ENCODE measurements at regions not wholly inside any gene's neighbourhood (a gene's known extent, or its start where the extent isn't known, plus 50 kb on each side); places are given as distances from the start of the nearest gene placed in this dataset.

DNA sequence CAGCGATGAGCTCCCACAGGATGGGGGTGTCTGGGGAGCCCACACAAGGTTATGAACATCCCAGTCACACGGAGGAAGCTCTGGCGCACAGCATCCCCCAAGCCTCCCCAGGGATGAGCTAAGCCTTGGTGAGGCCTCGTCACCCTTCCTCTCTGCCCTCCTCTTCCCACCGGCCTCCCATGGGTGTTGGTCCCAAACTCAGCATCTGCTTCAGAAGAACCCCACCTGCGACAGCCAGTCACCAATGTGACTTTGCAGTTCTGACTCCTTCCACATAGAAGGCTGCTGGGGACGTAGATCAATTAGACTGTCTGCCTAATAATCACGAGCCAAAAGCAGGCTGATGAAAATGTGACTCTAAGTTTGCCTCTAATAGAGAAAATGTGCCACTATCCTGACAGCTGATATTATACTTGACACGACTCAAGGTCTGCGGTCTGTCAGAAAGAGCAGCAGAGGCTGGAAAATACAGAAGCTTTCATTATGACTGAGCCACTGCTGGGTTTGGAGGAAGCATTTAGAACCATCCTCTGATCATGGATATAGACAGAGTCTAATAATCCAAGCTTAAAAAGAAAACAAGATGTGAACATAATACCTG lies 116.0 kb upstream of the PFKP start:
- intact Hi-C loops (cut with micrococcal nuclease), result no loop called here

DNA sequence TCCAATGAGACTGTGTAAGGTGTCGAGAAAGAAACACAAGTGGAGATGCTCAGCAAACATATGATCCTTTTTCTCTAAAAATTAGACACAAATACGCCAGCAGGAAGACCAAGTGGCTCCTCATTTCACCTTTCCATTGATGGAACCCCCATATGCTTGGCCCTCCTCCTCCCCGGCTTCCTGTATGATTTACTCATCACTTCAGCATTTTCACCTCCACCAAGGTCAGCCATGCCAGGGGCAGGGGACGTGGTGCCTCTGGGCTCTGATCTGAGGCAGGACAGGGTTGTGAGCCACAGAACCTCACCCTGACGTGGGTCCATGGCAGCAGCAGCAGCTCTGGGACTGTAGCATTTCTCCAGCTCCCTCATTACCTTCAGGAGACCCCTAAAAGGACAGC lies 116.8 kb upstream of the PFKP start:
- intact Hi-C loops (cut with micrococcal nuclease), result no loop called here

DNA sequence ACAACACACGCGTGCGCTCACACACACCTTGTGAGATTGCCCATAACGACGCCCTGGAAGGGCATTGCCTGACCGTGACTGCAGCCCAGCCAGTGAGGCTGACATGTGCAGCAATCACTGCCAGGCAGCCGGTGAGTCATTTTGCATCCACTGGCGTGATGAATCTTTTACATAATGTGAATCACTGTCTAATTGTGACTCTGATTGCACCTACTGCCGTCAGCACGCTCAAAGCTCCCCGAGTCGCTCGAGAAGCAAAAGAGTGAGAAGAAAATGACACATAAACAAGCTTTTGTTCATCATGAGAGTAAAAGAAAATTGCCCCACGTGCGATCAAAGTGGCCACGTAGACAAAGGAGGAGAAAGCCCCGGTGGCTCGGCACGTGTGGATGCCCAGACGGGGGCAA lies 117.4 kb upstream of the PFKP start:
- intact Hi-C loops (cut with micrococcal nuclease), result no loop called here

DNA sequence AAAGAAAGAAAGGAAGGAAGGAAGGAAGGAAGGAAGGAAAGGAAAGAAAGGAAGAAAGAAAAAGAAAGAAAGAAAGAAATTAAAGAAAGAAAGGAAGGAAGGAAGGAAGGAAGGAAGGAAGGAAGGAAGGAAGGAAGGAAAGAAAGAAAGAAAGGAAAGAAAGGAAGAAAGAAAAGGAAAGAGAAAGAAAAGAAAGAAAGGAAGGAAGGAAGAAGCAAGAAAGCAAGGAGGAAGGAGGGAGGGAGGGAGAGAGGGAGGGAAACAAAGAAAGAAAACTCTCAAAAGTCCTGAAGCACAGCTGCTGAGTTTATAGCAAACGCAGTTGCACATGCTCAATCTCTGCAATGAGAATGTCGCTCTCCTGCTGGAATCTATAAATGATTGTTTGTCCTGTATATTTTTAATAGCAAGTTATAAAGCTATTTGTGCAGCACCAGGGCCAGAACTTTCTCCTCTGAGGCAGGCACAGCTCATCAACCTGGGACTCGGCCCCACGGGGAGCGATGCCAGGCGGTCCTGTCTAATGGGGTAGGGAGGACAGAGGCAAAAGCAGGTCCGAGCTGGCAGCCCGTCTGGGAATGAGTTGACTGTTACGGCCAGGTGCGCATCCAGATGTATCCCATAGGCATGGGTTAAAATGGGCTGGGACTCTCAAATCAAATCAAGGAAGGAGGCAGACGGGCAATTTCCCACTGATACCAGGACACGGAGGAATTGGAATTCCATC lies 118.0 kb upstream of the PFKP start:
- intact Hi-C loops (cut with micrococcal nuclease), result no loop called here

DNA sequence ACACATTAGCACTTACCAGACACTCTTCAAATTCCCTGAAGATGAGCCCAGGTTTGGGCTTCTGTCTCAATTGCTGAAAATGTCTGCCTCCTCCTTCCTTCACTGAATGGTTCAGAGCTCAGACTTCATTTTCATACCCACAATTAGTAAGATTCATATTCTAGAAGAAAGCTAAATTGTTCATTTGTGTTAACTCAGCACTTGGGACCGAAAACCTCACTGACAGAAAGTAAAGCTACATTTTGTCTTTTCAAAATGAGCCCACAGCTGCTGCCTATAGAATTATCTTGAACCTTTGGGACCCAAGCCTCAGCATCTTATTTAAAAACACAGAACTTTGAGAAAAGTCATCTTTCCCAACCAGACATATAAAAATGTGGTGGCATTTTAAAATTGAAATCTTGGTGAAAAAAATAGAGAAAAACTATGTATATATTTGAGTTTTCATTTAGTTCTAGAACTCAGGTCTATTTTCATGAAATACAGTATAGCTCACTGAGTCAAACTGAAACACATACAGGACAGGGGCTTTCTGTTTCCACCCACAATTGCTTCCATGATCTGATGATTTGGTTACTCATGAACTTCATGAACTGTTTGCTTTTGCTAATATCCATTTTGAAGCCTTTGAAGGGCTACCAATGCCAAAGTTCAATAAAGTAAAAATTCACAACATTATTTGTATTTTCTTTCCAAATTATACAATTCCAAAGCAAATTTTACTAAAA lies 119.1 kb upstream of the PFKP start:
- intact Hi-C loops (cut with micrococcal nuclease), result no loop called here

- intact Hi-C loops (cut with micrococcal nuclease), result no loop called here
These were observed 122.6 kb upstream of the PFKP start for GRCh38 chr10:2944788-2945187.

DNA sequence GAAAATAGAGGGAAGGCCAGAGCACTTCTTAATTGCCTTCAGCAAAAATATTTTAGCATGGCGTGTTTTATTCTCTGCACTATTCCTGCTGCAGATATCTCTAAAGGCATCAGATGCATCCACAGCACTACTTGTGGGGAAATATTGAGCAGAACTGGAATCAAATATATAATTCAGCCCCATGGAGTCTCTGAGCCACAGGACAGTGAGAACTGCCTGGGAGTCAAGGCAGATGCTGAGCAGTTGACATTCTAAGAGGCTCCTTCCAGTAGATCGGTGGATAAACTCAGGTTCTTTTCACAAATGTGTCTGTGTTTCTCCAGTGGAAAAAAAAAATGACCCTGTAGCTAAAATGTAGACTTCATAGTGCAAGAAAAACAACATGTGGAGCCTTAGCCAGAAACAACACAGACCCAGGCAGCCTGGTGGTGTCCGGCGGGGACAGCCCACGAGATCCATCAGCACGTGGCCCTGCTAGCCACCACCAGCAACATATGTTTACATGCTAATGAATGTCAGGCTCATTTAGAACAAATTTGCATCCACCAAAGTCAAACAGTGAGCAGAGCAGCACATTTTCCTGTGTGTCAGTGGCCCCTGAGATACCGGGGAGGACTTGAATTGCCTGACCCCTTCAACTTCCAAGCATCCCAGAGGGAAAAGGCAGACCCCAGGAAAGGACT lies 123.3 kb upstream of the PFKP start:
- intact Hi-C loops (cut with micrococcal nuclease), result no loop called here

DNA sequence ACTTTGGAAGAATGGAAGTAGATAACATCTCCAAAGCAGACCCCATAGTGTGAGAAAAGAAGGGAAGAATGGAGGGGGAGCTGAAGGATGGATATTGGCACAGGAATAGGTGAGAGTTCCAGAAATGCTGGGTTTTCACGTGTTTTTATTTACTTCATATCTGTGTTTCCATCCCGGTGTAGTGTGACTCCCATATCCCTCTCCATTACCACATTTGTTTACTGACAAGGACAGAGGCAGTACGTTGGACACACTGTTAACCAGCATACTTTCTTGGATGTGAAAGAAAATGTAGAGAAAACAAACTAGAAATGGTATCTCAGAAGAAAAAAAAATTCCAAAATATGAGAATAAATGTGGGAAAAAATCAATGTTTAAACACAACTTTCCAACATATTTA lies 124.4 kb upstream of the PFKP start:
- intact Hi-C loops (cut with micrococcal nuclease), result no loop called here

DNA sequence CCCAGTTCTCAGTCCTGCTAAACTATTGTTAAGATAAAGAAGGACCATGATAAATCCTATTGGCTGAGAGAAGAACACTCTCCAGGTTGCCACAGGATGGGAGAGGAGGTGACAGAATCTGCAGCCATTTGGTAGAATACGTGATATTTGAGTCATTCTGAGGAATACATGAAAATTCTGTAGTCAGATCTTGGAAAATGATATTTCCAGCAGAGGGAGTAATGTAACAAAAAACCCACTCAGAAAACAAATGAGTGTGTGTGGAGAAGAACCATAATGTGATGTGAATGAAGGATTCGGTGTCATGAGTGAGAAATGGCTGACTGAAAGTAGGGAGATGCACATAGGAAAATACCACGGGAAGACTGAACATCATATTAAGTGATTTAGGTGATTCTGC lies 128.5 kb upstream of the PFKP start:
- intact Hi-C loops (cut with micrococcal nuclease), result no loop called here

DNA sequence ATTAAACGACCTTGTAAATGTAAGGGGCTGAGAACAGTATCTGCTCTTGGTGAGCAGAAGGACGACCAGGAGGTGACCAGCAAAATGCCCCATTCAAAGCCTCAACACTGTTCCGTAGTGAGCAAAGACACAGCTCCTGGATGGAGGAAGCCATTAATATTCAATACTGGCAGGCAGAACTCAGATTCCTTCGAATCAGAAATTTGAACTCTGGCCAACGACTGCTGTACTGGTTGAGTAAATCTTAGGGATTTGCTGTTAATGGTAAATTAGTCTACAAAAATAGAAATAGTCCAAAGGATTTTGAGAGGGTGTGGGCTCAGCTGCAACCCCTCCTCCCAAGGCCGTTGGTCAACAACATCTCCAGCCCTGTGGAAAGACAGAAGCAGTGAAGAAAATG lies 130.5 kb upstream of the PFKP start:
- intact Hi-C loops (cut with micrococcal nuclease), result no loop called here

DNA sequence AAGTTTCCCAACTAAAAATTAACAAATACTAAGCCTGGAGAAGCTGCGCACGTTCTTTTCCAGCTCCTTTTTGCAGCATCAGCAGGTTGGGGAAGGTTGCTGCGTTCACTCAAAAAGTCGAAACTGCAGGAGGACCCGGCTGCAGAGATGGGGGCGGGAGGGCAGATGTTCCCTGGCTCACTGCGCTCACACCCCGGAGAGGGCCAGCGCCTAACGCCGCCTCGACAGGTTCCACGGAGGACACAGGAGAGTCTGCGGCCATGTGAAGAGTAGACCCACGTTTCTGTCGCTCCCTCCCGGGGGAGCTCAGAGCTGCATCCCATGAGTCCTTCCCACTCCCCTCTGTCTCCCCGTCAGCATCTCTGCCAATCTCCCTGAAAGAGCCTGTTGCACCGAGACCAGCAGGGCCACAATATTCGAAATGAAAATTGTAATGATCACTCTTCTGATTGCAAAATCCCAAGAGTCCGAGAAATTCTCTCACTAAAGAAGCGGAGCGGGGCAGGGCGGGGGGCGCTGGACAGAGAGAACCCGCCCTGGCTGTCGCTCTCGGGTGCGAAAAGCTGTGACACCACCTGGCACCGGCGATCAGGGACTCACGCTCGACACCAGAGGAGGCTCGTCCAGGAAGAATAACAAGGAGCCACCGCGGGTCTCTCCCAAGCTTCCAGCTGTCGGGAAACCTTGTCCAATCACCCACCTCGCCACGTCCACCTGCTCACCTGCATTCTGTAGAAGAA lies 131.5 kb upstream of the PFKP start:
- intact Hi-C loops (cut with micrococcal nuclease), result no loop called here

- intact Hi-C loops (cut with micrococcal nuclease), result no loop called here
These were observed 133.4 kb upstream of the PFKP start for GRCh38 chr10:2933924-2934323.

DNA sequence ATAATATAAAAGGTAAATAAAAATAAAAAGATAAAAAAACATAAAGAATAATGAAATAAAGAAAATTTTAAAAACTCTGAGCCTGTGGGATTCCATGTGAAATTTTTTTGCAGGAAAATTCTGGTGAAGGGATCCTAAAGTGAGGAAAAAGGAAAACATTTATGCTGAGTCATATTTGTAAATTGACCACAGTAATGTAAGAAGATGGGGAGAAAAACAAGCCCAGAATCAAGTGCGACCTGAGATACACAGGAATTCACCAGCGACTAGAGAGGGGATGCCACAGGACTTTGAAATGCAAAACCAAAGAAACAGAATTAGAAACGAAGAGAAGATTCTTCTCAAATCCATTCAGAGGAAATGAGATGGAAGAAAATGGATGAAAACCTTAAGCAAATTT lies 133.8 kb upstream of the PFKP start:
- intact Hi-C loops (cut with micrococcal nuclease), result no loop called here

- intact Hi-C loops (cut with micrococcal nuclease), result no loop called here
These were observed 134.3 kb upstream of the PFKP start for GRCh38 chr10:2933071-2933470.

GRCh38 chr10:2929480-2930258 lies 137.7 kb upstream of the PFKP start:
- intact Hi-C loops (cut with micrococcal nuclease), result no loop called here

DNA sequence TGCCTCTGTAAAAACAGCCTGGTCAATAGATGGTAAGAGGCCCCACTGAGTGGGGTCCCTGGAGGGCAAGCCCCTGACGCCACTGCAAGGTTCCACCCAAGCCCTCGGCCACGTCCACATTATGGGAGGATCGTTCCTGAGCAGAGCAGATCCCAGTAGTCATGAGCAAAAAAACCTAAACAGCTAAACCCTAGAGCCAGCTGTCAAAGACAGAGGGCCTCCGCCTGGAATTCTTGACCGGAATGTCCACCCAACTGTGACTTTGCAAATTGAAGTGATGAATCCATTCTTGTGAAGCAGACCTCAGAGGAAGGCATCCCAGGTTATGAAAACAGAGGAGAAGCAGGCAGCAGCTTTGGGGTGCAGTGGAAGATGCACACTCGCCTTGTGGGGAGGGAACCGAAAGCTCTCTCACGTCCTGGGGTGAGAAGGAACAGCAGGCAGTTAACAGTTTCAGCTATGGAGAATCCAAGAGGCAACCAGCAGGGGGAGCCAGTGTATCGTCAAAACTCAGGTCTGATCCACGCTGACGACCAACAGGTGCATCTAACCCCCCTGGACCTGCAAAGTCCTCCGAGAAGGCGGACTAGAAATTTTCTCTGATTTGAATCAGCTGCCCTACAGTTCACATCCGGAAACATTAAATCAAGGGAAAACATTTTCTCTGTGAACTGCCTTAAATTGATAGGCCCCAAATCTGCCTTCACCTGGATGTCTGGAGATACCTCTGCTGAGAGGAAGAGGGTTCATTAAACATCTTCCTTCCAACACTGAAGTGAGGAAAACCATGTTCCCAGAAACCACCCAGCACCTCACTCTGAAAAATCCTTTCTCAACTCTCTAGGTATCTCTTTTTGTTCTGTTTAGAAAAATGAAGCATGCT lies 139.1 kb upstream of the PFKP start:
- intact Hi-C loops (cut with micrococcal nuclease), result loop anchor here (1.0 kb wide), 2 partner anchors 50 to 115 kb away; no protein-coding TSS in a partner anchor

- intact Hi-C loops (cut with micrococcal nuclease), result no loop called here
These were observed 140.3 kb upstream of the PFKP start for GRCh38 chr10:2926918-2927660.

GRCh38 chr10:2925631-2926030 lies 141.7 kb upstream of the PFKP start:
- intact Hi-C loops (cut with micrococcal nuclease), result no loop called here

DNA sequence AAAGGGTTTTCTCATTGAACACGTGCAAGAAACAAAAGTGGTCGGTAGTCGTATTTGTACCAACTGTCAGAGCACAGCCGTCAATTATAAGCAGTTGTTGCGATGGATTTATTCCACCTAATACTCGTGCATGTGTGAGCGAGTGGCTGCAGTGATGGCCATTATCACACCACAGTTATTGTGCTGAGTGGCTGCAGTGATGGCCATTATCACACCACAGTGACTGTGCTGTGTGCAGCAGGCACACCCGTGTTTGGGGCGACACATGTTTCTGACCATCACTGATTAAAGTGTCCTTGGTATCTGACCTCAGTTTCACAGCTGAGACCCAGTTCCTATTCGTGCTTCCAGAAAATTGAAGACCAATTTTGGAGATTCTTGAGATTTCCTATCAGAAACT lies 142.9 kb upstream of the PFKP start:
- intact Hi-C loops (cut with micrococcal nuclease), result no loop called here

Measured in T-helper 2 cell treated with Interferon-gamma antibody and Interleukin-4, amounts not matched to agents 100 ng/mL and 5 ng/mL, for 36 hours (primary cell).